Activated gamma-delta T cell treated with Interleukin-2 at 50 U/mL for 16 hours (primary cell): ENCODE measurements at regions not wholly inside any gene's neighbourhood (a gene's known extent, or its start where the extent isn't known, plus 50 kb on each side); places are given as distances from the start of the nearest gene placed in this dataset.

Experiments
- DNase-seq: peaks from one replicate; pipeline ENCODE4 v3.0.0-alpha.2; 2020

GRCh38 chr12:92089559-92089958, 56.1 kb downstream of the BTG1 start:
- DNase-seq: no peak

DNA sequence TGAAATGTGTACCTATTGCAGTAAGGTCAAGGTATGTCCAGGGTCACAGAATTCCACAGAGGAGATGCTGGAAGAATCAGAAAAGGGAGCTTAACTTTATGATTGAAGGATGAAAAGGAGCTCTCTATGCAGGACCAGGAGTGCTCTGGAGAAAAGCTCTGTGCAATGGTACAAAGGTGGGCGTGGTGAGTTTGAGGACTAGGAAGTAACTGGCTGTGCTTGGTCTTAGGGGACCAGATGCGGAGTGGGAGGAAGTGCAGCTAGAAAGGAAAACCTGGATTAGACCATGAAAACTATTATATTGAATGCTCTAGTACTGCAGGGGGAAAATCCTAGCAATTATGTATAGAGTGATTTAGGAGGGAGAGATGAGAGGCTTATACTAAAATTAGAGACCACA, 56.8 kb downstream of the BTG1 start:
- DNase-seq: no peak

DNA sequence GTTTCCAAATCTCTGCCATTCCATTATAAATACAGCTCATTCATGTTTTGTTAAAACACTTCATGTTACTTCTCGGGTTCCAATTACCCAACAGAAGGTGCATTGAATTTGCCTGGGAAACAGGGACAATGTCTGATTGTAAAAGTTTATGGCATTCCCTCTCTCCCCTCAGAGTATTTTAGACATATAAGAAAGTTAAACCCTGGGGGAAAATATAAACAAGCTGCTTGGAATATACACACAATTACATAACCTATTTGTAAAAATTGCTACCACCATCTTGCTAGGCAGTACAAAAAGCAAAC, 60.0 kb downstream of the BTG1 start:
- DNase-seq: no peak

- DNase-seq: no peak
These were observed 60.5 kb downstream of the BTG1 start for GRCh38 chr12:92085040-92085735.

DNA sequence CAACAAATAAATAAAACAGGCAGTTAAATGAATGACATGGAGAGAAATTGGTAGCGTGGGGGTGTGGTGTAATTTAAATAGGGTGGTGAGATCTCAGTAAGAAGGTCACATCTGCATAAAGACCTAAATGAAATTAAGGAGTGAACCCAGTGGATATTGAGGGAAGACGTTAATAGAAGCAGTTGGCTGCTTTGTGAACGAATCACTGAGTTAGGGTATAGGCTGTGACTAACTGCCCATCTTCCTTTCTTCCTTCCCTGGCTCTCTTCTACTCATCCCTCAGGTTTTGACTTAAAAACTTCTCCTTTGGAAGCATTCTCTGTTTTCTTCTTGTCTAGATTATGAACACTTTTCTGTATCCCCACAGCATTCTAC, 64.7 kb downstream of the BTG1 start:
- DNase-seq: no peak

- no peak for DNase-seq
These were observed 66.6 kb downstream of the BTG1 start for GRCh38 chr12:92079054-92079385.

DNA sequence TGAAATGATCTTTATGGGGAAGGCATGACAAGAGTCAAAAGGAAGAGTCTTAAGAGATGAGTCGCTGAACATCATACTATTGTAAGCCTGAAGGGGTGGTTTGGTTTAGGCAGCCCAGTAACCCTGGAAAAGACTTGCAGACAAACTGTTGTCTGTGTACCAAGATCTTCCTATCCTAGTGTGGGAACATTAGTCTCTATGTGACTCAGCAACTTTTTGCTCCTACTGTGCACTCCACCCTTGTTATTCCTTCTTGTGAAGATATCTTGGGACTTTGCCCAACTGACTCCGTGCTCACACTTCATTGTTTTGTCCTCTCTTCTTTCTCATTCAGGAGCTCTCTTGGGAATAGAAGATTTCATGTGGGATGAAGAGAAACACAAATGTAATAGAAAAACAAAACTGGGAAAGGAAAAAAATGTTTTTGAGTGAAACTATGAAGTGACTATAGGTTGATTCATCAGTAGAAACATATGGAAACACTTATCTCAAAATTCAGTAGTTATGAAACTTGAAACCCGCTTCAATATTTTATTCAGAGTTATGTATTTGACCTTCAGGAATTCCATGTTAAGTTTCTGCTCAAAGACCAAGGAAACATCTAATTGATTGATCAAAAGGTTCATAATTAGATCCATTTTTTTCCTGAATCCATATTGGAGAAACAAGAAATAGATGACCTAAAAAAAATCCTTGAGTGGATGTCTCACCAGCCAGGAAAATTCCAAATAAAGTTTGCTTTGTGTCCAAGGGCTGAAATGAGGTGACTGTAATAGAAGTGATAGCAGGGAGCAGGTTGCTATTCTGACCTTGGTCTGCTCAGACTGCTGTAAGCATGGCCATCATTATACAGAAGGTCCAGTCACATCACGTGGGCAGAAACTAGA, 67.2 kb downstream of the BTG1 start:
- no peak for DNase-seq

DNA sequence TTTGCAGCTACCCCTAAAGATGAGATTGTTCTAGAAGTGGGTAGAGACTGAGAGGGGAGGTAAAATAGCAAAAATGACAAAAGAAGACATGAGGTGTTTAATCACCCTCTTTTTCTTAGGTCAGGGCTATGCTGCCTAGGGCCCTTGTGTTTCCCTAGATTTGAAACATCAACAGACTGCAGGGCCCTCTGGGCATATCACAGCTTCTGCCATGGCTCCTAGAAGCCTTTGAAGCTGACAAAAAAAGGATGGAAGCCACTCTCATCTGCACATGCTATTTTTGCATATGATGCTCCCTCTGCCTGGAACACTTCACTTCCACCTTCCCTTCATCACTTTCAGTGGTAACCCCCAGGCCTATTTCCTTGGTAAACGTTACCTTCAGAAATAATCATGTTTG, 68.1 kb downstream of the BTG1 start:
- no peak for DNase-seq

DNA sequence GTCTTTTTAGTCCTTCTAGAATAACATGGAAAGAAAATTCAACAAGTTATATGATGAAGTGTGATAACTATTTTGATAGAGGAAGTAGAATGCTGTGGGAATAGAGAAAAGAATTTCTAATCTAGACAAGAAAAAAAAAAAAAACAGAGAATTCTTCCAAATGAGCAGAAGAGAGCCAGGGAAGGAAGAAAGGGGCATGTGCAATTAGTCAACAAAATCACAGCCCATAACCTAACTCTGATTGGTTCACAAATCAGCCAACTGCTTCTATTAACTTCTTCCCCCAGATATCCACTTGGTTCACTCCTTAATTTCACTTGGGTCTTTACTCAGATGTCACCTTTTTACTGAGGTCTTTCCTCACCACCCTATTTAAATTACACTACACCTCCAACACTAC, 69.5 kb downstream of the BTG1 start:
- no peak for DNase-seq

- no peak for DNase-seq
These were observed 70.2 kb downstream of the BTG1 start for GRCh38 chr12:92075425-92075914.

- DNase-seq: no peak
These were observed 70.8 kb downstream of the BTG1 start for GRCh38 chr12:92074889-92075288.

DNA sequence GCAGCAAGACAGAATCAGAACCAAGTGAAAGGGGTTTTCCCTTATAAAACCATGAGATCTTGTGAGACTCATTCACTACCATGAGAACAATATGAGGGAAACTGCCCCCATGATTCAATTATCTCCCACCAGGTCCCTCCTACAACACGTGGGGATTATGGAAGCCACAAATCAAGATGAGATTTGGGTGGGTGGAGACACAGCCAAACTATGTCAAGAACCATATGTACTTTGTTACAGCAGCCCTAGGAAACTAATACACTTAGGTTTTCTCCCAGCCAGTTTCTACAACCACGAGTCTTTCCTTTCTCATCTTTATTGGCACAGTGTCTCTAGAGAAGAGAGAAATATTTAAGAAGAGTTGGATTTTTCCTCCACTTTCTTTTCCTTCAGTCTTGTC, 72.6 kb downstream of the BTG1 start:
- DNase-seq: no peak

DNA sequence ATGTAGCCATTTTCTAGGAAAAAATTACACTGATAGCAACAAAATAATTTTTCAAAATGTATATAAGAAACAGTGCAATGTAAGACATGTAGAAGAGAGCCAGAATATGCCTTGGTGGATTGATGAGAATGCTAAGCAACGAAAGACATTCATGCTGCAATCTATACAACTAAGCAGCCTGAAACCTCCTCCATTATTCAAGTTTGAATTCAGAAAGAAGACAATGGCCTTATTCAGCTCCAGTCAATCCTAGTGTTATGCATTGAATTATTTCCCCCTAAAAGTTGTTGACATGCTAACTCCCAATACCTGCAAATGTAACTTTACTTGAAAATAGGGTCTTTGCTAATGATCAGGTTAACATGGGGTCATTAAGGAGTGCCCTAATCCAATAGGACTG, 73.5 kb downstream of the BTG1 start:
- DNase-seq: no peak

DNA sequence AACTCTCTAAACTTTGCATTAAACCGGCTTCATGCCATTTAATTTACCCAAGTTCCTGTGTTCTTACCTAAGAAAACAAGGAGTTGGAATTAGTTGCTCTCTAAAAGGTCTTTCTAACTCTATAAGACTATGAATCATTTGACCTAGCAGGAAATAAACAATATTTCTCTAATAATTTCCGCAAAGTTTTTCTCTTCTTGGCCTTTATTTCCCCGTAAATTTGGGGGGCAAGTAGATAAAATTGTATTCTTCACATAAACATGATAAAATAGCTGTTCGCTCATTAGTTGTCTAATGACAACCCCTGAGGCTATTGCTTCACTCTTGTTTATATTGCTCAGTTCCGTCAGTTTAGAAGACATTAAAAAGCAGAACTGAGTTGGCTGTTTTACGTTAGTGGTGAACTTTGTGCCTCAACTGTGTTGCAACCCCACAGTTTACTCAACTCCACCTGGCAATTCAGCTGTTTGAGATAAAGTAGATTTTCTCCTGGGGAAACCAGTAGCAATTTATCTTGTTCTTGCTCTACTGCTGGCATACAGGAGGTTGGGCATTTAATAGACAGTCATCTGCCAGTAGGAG, 74.7 kb downstream of the BTG1 start:
- no peak for DNase-seq

DNA sequence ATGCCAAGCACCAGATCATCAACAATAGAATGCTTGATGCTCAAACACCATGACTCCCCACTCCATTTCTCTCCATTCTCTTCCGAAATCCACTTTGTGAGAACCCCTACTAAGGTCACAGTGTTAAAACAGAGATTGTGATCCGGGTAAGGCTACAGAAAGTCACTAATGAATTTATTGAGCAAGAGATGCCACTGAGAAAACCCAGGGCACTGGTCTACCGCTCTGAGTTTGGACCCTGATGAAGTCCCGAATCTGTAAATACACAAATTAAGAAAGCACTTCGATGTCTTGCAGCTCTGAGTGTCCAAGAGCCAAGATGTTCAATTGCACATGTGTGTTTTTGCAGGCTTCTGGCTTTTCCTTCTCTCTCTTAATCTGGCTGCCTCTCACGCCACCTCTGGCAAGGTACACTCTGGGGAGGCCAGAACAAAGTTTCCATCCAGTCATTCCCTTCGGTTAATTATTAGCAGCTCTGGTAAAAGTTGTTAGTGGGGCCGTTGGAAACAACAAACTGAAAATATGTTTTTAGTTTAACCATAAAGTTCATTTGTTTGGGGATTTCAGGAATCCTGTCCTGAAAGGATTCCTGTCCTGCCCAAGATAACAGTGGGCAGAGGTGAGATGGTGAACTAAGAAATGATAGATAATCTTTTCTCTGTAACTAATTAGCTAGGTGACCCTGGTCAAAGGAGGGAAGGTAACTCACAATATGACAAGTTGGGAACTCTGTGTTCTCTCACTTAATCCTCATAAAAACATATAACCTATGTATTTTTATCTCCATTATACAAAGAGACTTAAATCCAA, 75.4 kb downstream of the BTG1 start:
- DNase-seq: no peak

GRCh38 chr12:92068459-92068858, 77.2 kb downstream of the BTG1 start:
- DNase-seq: no peak

DNA sequence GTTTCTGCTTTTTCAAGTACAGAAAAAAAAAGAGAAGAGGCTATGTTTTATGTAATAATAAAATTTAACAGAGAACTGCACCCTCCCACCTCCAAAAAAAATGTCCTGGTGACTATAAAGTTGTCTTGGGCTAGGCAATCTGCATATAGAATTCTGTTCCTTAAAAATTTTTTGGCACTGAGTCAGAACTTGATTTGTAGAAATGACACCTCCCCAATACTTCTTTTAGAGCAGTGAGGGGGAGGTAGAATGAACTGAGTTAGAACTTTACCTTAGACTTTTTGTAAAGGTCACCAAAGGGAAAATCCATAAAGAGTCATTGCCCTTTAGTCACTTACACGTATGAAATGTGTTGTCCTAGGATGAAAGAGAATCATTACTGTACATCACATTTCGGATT, 80.0 kb downstream of the BTG1 start:
- no peak for DNase-seq

DNA sequence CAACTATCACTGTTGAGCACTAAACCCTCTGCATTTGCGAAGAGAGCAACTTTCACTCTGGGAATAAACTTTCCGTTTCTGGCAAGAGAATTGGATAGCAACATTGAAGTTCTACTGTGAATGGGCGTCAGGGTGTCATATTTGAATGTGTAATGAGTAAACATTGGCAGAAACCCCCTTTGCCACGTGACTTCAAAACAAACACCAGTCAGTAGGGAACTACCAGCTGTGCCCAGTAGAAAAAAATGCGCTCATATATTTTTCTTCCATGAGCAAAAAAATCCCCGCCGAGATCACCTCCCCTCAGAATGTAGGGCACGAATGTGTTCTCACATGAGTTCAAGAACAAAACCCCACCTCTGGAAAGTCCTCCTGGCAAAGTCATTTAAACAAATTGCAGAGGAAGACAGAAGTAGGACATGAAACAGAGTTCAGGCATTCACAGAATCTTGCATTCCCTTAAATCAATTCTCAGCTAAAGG, 80.6 kb downstream of the BTG1 start:
- no peak for DNase-seq

DNA sequence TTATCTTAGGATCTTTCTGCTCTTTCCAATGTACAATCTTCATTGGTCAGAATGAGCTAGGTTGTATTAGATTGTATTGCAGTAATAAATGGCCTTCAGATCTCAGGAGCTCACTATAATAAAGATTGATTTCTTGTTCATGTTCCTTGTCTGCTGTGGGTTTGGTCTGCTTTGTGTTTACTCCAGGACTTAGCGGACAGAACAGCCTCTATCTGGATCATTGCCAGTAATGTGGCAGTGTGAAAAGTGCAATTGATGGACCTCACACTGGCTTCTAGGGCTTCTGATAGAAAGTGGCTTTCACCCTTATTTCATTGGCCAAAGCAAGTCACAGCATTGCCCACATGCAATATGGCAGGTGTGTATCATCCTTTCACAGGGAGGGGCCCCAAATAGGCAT, 81.2 kb downstream of the BTG1 start:
- no peak for DNase-seq

DNA sequence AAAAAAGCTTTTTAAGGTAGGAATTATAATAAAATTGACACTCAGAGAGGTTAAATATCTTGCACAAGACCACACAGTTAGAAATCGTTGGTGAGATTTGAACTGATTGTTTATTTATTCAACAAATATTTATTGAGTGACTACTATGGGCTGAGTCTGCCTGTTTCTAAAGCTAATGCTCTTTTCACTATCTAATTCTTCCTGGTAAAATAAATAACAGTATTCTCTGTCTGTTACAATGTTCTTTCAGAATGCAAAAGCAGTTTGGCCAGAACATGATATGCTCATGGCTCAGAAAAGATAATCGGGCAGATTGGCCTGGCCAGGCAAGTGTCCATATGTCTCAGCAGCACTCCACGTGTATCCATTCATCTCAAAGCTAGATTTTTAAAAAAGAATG, 82.0 kb downstream of the BTG1 start:
- DNase-seq: no peak

- DNase-seq: no peak
These were observed 82.8 kb downstream of the BTG1 start for GRCh38 chr12:92062539-92063493.

GRCh38 chr12:92061061-92061460, 84.6 kb downstream of the BTG1 start:
- DNase-seq: no peak
